K562 (cell line): ENCODE measurements at regions not wholly inside any gene's neighbourhood (a gene's known extent, or its start where the extent isn't known, plus 50 kb on each side); places are given as distances from the start of the nearest gene placed in this dataset.

Experiments
- CCNT2 ChIP-seq: IDR thresholded peaks from 2 replicates; pipeline ENCODE4 v1.6.1; 2011; ENCODE audit warnings: borderline replicate concordance, low read depth, mild to moderate bottlenecking, moderate library complexity, mixed read lengths, low read length; ENCODE audit not compliant: insufficient read length; ENCODE audit errors: extremely low read depth
- CHD4 ChIP-seq: fragments of 200-600 bp; sonication (generic); IDR thresholded peaks from 3 replicates; pipeline ENCODE4 v1.6.1; 2012; ENCODE audit warnings: low read depth, mild to moderate bottlenecking, mixed read lengths, low read length, inconsistent platforms; ENCODE audit not compliant: insufficient read depth, insufficient replicate concordance, poor library complexity, severe bottlenecking
- KAT2B ChIP-seq: IDR thresholded peaks from one replicate; pipeline ENCODE4 v1.6.1; 2012; ENCODE audit warnings: low read depth, mild to moderate bottlenecking, control low read depth, inconsistent platforms, low read length, moderate library complexity
- MAFF ChIP-seq: IDR thresholded peaks from 2 replicates; pipeline ENCODE4 v1.6.1; 2012; ENCODE audit warnings: low read length, improper control_type of control experiment
- MXD1 ChIP-seq: fragments of 250-450 bp; sonication (Bioruptor Pico); IDR thresholded peaks from 2 replicates; pipeline ENCODE4 v1.8.0; 2021; ENCODE audit warnings: borderline replicate concordance, mild to moderate bottlenecking, moderate library complexity; ENCODE audit not compliant: poor library complexity, severe bottlenecking
- NFXL1 ChIP-seq: fragments of 450-650 bp; formaldehyde crosslinking; IDR thresholded peaks from 2 replicates; pipeline ENCODE4 v1.4.0; 2021; ENCODE audit warnings: mild to moderate bottlenecking
- RFX1 ChIP-seq: fragments of 450-650 bp; IDR thresholded peaks from 2 replicates; pipeline ENCODE4 v1.6.1; 2016; ENCODE audit warnings: mild to moderate bottlenecking, moderate library complexity
- TARDBP ChIP-seq: fragments of 450-650 bp; IDR thresholded peaks from 2 replicates; pipeline ENCODE4 v1.6.1; 2016
- TSHZ1 ChIP-seq: fragments of 250-450 bp; sonication (Bioruptor Pico); IDR thresholded peaks from 2 replicates; pipeline ENCODE4 v1.4.0; 2020; ENCODE audit warnings: mild to moderate bottlenecking, moderate library complexity
- ZNF217 ChIP-seq: sonication (generic); formaldehyde crosslinking; IDR thresholded peaks from 2 replicates; pipeline ENCODE4 v1.8.0; 2022; ENCODE audit warnings: mild to moderate bottlenecking, missing genetic modification reagents
- ZNF583 ChIP-seq: fragments of 250-450 bp; sonication (Bioruptor Pico); IDR thresholded peaks from 2 replicates; pipeline ENCODE4 v1.4.0; 2020

GRCh38 chr2:217090024-217090473 is 230.2 kb upstream of the TNP1 start (continued):
- TF ChIP-seq TSHZ1 (CRISPR knock-in tag) = no peak
- TF ChIP-seq MAFF = no peak
- TF ChIP-seq CHD4 = no peak
- no peak for TF ChIP-seq KAT2B
- no peak for TF ChIP-seq TARDBP
- TF ChIP-seq NFXL1 (CRISPR knock-in tag) = no peak
- no peak for TF ChIP-seq ZNF583
- no peak for TF ChIP-seq MXD1 (CRISPR knock-in tag)
- TF ChIP-seq CCNT2 = peak; percentile 43
- no peak for TF ChIP-seq ZNF217 (CRISPR knock-in tag)
- peak; percentile 18; the same call in 1 of the 2 replicates for TF ChIP-seq RFX1
